ENCODE measurements at regions not wholly inside any gene's neighbourhood (a gene's known extent, or its start where the extent isn't known, plus 50 kb on each side); places are given as distances from the start of the nearest gene placed in this dataset.

DNA sequence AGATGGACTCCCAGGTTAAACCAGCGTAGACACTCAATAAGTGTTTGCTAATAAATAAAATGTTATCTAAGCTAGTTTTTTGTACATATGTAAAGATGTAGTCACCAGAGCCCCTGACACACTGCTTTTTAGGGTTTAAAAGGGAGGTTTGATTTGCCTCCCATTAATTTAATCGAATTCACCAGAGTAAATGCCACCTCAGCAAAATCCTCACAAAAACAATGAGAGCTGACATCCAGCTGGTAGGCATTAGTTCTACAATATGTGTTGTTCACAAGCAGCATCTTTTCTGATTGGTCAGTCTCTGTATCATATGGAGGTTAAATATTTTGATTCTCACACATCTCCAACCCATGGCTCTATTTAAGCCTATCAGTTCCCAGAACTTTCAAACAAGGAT lies 382.6 kb downstream of the CENPC start:
- no peak overlapping the region for H3K4me2 ChIP-seq (ENCODE audit: extremely low read depth, insufficient read depth, low read length)
- DNase-seq (ENCODE audit: low read depth in 2 of 2): no peak
- H3K27ac ChIP-seq (ENCODE audit: insufficient read depth, low read length): no peak overlapping the region
- H4K20me1 ChIP-seq (ENCODE audit: control insufficient read depth, extremely low read depth, insufficient read depth, low read length): no peaks in the 10 kb centered on the region
- no peaks in the 10 kb centered on the region for H3K36me3 ChIP-seq (ENCODE audit: control insufficient read depth, insufficient read depth, low read length)
- H3K79me2 ChIP-seq (ENCODE audit: control insufficient read depth, insufficient read depth, low read length): no peaks in the 10 kb centered on the region
- H3K4me3 ChIP-seq (replicated peaks in 1 of 4; ENCODE audit: control extremely low read depth in 1 of 4, insufficient read depth in 1 of 4, low read depth in 3 of 4, low read length in 4 of 4): no peak overlapping the region
- no peak overlapping the region for H3K9ac ChIP-seq (ENCODE audit: insufficient read depth, low read length)
- TF ChIP-seq CTCF (conservative IDR thresholded peaks at IDR 0.05 in 1 of 2, IDR thresholded peaks at IDR 0.05 in 1 of 2; ENCODE audit: low read depth in 1 of 2, low read length in 2 of 2) (no peak), EZH2 (IDR thresholded peaks at IDR 0.05; ENCODE audit: low read length, missing control alignments) (no peak)
- H3K9me3 ChIP-seq (ENCODE audit: control insufficient read depth, insufficient read depth, low read depth, low read length): no peaks in the 10 kb centered on the region
- H2AFZ ChIP-seq (ENCODE audit: low read length): no peak overlapping the region
- H3K4me1 ChIP-seq (ENCODE audit: control insufficient read depth, extremely low read depth, insufficient read depth, low read length): no peaks in the 10 kb centered on the region
- no peaks in the 10 kb centered on the region for H3K27me3 ChIP-seq (ENCODE audit: control insufficient read depth, insufficient read depth, low read length)

DNA sequence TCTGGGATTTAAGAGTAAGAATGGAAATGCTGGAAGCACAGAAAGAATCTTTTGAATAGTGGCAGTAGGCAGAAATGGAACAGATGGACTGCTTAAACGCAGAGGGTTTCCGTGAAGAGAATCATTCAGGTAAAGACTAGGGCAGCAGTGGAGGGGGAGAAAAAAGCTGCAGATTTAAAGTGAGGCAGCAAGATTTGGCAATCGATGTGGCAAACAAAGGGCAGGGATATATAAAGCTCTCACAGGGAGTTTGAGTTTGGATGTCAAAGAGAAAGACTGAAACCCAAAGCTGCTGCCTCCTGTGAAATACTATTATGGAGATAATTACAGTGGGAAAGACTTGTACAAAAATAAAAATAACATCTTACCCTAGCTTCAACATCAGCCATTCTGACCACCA lies 384.0 kb downstream of the CENPC start:
- Histone ChIP-seq H3K27me3 (ENCODE audit: control insufficient read depth, insufficient read depth, low read length) (no peaks in the 10 kb centered on the region), H3K4me1 (ENCODE audit: control insufficient read depth, extremely low read depth, insufficient read depth, low read length) (no peaks in the 10 kb centered on the region), H3K9me3 (ENCODE audit: control insufficient read depth, insufficient read depth, low read depth, low read length) (no peaks in the 10 kb centered on the region), H4K20me1 (ENCODE audit: control insufficient read depth, extremely low read depth, insufficient read depth, low read length) (no peaks in the 10 kb centered on the region), H3K36me3 (ENCODE audit: control insufficient read depth, insufficient read depth, low read length) (no peaks in the 10 kb centered on the region), H3K4me3 (replicated peaks in 1 of 4; ENCODE audit: control extremely low read depth in 1 of 4, insufficient read depth in 1 of 4, low read depth in 3 of 4, low read length in 4 of 4) (no peak overlapping the region), H3K9ac (ENCODE audit: insufficient read depth, low read length) (no peak overlapping the region), H3K79me2 (ENCODE audit: control insufficient read depth, insufficient read depth, low read length) (no peaks in the 10 kb centered on the region), H3K4me2 (ENCODE audit: extremely low read depth, insufficient read depth, low read length) (no peak overlapping the region), H2AFZ (ENCODE audit: low read length) (no peak overlapping the region), H3K27ac (ENCODE audit: insufficient read depth, low read length) (no peak overlapping the region)
- TF ChIP-seq CTCF (conservative IDR thresholded peaks at IDR 0.05 in 1 of 2, IDR thresholded peaks at IDR 0.05 in 1 of 2; ENCODE audit: low read depth in 1 of 2, low read length in 2 of 2) (no peak), EZH2 (IDR thresholded peaks at IDR 0.05; ENCODE audit: low read length, missing control alignments) (no peak)
- no peak for DNase-seq (ENCODE audit: low read depth in 2 of 2)

GRCh38 chr4:67160394-67160793 lies 384.9 kb downstream of the CENPC start:
- Histone ChIP-seq H3K27ac (ENCODE audit: insufficient read depth, low read length) (no peak overlapping the region), H3K36me3 (ENCODE audit: control insufficient read depth, insufficient read depth, low read length) (no peaks in the 10 kb centered on the region)
- no peak for TF ChIP-seq EZH2 (IDR thresholded peaks at IDR 0.05; ENCODE audit: low read length, missing control alignments)
- TF ChIP-seq CTCF (conservative IDR thresholded peaks at IDR 0.05 in 1 of 2, IDR thresholded peaks at IDR 0.05 in 1 of 2; ENCODE audit: low read depth in 1 of 2, low read length in 2 of 2): no peak

More at GRCh38 chr4:67160394-67160793, 384.9 kb downstream of the CENPC start:
- no peak for DNase-seq (ENCODE audit: low read depth in 2 of 2)
- Histone ChIP-seq H3K79me2 (ENCODE audit: control insufficient read depth, insufficient read depth, low read length) (no peaks in the 10 kb centered on the region), H3K9me3 (ENCODE audit: control insufficient read depth, insufficient read depth, low read depth, low read length) (no peaks in the 10 kb centered on the region), H3K9ac (ENCODE audit: insufficient read depth, low read length) (no peak overlapping the region), H3K4me2 (ENCODE audit: extremely low read depth, insufficient read depth, low read length) (no peak overlapping the region), H3K4me3 (replicated peaks in 1 of 4; ENCODE audit: control extremely low read depth in 1 of 4, insufficient read depth in 1 of 4, low read depth in 3 of 4, low read length in 4 of 4) (no peak overlapping the region), H4K20me1 (ENCODE audit: control insufficient read depth, extremely low read depth, insufficient read depth, low read length) (no peaks in the 10 kb centered on the region), H3K4me1 (ENCODE audit: control insufficient read depth, extremely low read depth, insufficient read depth, low read length) (no peaks in the 10 kb centered on the region), H3K27me3 (ENCODE audit: control insufficient read depth, insufficient read depth, low read length) (no peaks in the 10 kb centered on the region), H2AFZ (ENCODE audit: low read length) (no peak overlapping the region)
